IMR-90 (cell line): ENCODE measurements at regions not wholly inside any gene's neighbourhood (a gene's known extent, or its start where the extent isn't known, plus 50 kb on each side); places are given as distances from the start of the nearest gene placed in this dataset.

Experiments used
- CTCF ChIP-seq: conservative IDR thresholded peaks from 2 replicates; pipeline ENCODE4 v1.5.1; 2012; ENCODE audit warnings: mild to moderate bottlenecking, low read depth, low read length, improper control_type of control experiment
- ELK1 ChIP-seq: fragments of 150-350 bp; IDR thresholded peaks from 2 replicates; pipeline ENCODE4 v1.6.1; 2016; ENCODE audit warnings: low read depth, mild to moderate bottlenecking, low read length, moderate library complexity, borderline replicate concordance
- MAFK ChIP-seq: IDR thresholded peaks from 2 replicates; pipeline ENCODE4 v1.6.1; 2012; ENCODE audit warnings: low read depth, low read length, improper control_type of control experiment
- POLR2A ChIP-seq: IDR thresholded peaks from 2 replicates; pipeline ENCODE4 v1.6.1; 2012; ENCODE audit warnings: mild to moderate bottlenecking, low read depth, low read length
- RAD21 ChIP-seq: IDR thresholded peaks from 2 replicates; pipeline ENCODE4 v1.6.1; 2012; ENCODE audit warnings: low read length, improper control_type of control experiment
- RCOR1 ChIP-seq: IDR thresholded peaks from 2 replicates; pipeline ENCODE4 v1.6.1; 2012; ENCODE audit warnings: mild to moderate bottlenecking, low read length, improper control_type of control experiment; ENCODE audit not compliant: insufficient replicate concordance
- RFX5 ChIP-seq: IDR thresholded peaks from 2 replicates; pipeline ENCODE4 v1.8.0; 2012; ENCODE audit warnings: low read depth, mild to moderate bottlenecking, low read length, moderate library complexity
- SMC3 ChIP-seq: fragments of 150-350 bp; IDR thresholded peaks from 2 replicates; pipeline ENCODE4 v1.6.1; 2016; ENCODE audit warnings: low read depth, mild to moderate bottlenecking, antibody characterized with exemption, low read length, moderate library complexity
- USF2 ChIP-seq: fragments of 150-350 bp; IDR thresholded peaks from 2 replicates; pipeline ENCODE4 v1.6.1; 2017; ENCODE audit warnings: mild to moderate bottlenecking, antibody characterized with exemption, low read length, low read depth

- no peak for TF ChIP-seq MAFK
- TF ChIP-seq RCOR1 = no peak
- TF ChIP-seq POLR2A = no peak
- TF ChIP-seq CTCF = no peak
- no peak for TF ChIP-seq RFX5
- TF ChIP-seq USF2 = no peak
- no peak for TF ChIP-seq ELK1
- TF ChIP-seq RAD21 = no peak
- no peak for TF ChIP-seq SMC3
These were observed 790.1 kb upstream of the ZNF608 start for GRCh38 chr5:125536582-125536981.
